Skin epidermis (tissue), 12 donors: ENCODE measurements at regions not wholly inside any gene's neighbourhood (a gene's known extent, or its start where the extent isn't known, plus 50 kb on each side); places are given as distances from the start of the nearest gene placed in this dataset.

ENCODE experiments used
- H3K27ac ChIP-seq, 21 experiments: fragments of 200-600 bp; sonication (generic) in 11 of 21; one replicate each; pipeline ENCODE4 v1.5.0; 2020; ENCODE audit warnings: mild to moderate bottlenecking in 3 of 21, inconsistent platforms in 2 of 21, moderate library complexity in 2 of 21
- H3K4me3 ChIP-seq, 7 experiments: fragments of 200-600 bp; sonication (generic) in 2 of 7; one replicate each; pipeline ENCODE4 v1.5.0; 2020; ENCODE audit warnings: inconsistent platforms in 2 of 7, mild to moderate bottlenecking in 2 of 7, moderate library complexity in 1 of 7

DNA sequence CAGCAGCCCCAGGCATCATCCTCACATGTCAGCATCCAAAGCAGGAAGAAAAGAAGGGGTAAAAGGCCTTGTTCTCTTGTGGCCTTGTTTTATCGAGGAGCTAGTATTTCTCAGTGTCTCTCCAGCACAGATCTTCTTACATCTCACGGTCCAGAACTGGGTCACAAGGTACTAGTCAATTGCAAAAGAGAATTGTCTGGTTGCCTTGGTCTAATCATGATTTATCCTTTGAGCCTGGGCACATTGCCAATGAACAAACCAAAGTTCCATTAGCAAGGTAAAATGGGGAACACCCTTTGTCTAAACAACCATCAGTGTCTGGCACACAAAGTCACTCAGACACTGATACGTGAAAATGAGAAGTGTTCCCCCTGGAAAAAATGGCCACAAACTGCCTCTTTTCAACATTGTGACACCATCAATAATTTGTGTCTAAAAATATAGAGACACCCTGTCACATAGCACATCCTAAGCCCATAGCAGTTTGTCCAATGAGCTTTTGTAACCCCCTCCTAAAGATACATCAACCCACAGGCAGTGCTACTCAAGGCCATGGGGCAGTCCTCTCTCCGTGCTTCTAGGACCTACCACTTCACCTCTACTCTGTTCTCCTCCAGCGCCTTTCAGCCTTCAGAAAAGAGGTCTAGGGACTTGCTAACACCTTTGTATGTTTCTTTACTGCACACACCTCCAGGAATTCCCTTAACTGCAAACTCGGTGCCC lies 534.4 kb downstream of the MID1IP1 start:
- no peak overlapping the region for H3K4me3 ChIP-seq

GRCh38 chrX:39336671-39337311 lies 535.5 kb downstream of the MID1IP1 start:
- Histone ChIP-seq H3K27ac (peak overlapping the region in 9 of 21 experiments; percentile 16 to 73 (median 48)), H3K4me3 (no peak overlapping the region)

More for the DNA sequence above, 534.4 kb downstream of the MID1IP1 start:
- H3K27ac ChIP-seq, result peak overlapping the region in 2 of 21 experiments; percentile 59 to 73

DNA sequence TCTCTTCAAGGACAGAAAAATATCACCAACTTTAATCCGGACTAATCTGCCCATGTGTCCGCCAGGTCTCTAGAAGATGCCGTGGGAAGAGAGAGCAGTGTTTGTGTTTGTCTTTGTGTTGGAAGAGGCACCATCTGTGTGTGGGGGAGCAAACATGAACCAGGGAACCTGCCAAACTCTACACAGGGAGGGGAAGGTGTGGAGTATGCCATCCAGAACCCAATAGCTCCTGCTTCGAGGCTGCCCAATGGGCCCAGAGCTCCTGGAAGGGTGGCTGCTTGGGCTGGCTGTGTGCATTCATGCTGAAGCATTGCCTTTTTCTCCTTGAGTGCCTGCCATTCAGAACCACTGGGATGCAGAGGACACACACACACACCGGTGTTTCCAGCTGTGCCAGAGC lies 536.2 kb downstream of the MID1IP1 start:
- Histone ChIP-seq H3K4me3 (no peak overlapping the region), H3K27ac (peak overlapping the region in 9 of 21 experiments; percentile 16 to 73 (median 48))

GRCh38 chrX:39338583-39338982 lies 537.3 kb downstream of the MID1IP1 start:
- H3K4me3 ChIP-seq, result no peak overlapping the region
- H3K27ac ChIP-seq, result no peak overlapping the region

DNA sequence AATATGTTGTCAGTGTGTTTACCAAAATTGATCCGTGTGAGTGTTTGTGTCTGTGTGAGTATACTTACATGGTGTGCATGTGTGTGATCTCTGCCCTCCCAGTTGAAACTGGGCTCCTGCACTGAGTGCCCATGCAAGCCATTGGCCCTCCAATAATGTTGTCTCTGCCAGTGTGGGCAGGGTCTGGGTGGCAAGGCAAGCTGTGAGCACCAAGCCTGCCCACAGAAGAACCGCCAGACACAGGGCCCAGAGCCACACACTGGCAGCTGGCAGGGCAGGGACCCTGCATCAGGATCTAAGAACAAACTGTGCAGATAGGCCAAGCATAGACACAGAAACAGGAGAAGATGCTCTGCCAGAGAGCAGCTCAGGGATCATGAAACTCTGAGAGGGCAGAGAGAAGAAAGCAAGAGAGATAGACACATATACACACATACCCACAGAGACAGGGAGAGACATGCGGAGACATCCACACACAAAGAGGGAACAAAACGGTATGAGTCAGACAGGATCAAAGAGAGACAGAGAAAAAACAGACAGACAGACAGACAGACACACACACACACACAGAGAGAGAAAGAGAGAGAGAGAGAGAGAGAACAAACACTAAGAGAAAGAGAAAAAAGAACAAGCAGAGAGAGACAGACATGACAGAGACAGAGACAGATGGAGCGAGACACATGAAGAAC lies 555.0 kb downstream of the MID1IP1 start:
- no peak overlapping the region for H3K27ac ChIP-seq
- no peak overlapping the region for H3K4me3 ChIP-seq

GRCh38 chrX:39360101-39360500 lies 558.8 kb downstream of the MID1IP1 start:
- Histone ChIP-seq H3K27ac (no peak overlapping the region), H3K4me3 (no peak overlapping the region)

DNA sequence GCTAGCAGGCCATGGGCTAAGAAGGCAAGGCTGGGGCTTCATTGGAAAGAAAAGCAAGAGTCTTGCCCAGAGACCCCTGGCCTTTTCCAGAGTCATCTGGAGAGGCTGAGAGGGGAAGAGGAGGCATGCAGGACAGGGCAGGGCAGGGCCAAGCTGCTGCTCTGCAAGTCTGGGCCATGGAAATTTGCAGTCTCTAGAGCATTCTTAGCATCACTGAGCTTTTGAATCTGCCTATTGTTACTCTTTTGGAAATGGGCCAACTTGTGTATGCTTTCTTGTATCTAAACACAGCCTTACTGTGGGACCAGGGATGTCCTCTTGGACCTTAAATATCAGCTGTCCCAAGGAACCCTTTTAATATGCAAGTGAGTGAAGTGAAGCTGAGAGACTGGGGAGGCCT lies 560.5 kb downstream of the MID1IP1 start:
- H3K4me3 ChIP-seq, result no peak overlapping the region
- H3K27ac ChIP-seq, result no peak overlapping the region

DNA sequence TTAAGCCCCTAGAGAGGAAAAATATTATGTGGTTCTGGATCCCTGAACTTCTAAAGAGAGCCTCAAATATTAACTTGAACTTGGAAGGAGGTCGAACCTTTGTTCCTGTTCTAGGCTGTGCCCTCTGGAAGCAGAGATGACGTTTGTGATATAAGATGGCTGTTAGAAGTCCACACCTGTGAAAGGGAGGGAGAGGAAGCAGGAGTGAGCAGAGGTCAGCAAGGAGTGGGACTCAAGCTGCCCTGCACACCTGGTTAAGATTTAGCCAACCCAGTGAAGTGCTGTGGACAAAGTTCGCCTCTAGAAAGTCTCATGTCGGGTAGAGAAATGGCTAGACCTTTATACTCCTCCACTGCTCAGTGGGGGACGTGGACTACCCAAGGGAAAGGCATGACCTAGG lies 566.2 kb downstream of the MID1IP1 start:
- Histone ChIP-seq H3K27ac (no peak overlapping the region), H3K4me3 (no peak overlapping the region)

GRCh38 chrX:39372115-39372514 lies 570.9 kb downstream of the MID1IP1 start:
- Histone ChIP-seq H3K4me3 (no peak overlapping the region), H3K27ac (no peak overlapping the region)

GRCh38 chrX:39377157-39377556 lies 575.9 kb downstream of the MID1IP1 start:
- Histone ChIP-seq H3K27ac (no peak overlapping the region), H3K4me3 (no peak overlapping the region)

DNA sequence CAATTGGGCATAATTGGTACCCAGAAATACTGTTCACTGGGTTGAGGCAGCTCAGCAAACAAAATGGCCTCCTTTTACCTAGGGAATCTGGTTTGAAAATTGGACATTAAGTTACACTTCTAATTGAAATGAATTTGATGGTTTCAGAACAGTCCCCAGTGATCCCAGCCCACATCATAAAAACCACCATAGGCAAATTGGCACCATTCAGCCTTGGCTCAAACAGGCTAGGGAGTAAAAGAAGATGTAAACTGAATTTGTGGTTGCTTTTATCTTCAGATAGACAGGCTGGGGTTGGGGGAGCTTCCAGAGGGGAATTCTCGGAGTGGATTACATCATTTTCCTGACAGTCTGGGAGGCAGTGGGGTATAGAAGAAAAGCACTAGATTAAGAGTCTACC lies 576.5 kb downstream of the MID1IP1 start:
- no peak overlapping the region for H3K4me3 ChIP-seq
- H3K27ac ChIP-seq, result no peak overlapping the region

GRCh38 chrX:39381422-39381821 lies 580.2 kb downstream of the MID1IP1 start:
- H3K4me3 ChIP-seq, result no peak overlapping the region
- H3K27ac ChIP-seq, result no peak overlapping the region

GRCh38 chrX:39384996-39385395 lies 583.7 kb downstream of the MID1IP1 start:
- Histone ChIP-seq H3K4me3 (no peak overlapping the region), H3K27ac (no peak overlapping the region)

- H3K27ac ChIP-seq, result no peak overlapping the region
- no peak overlapping the region for H3K4me3 ChIP-seq
Measured at GRCh38 chrX:39388730-39389129, 587.5 kb downstream of the MID1IP1 start.

DNA sequence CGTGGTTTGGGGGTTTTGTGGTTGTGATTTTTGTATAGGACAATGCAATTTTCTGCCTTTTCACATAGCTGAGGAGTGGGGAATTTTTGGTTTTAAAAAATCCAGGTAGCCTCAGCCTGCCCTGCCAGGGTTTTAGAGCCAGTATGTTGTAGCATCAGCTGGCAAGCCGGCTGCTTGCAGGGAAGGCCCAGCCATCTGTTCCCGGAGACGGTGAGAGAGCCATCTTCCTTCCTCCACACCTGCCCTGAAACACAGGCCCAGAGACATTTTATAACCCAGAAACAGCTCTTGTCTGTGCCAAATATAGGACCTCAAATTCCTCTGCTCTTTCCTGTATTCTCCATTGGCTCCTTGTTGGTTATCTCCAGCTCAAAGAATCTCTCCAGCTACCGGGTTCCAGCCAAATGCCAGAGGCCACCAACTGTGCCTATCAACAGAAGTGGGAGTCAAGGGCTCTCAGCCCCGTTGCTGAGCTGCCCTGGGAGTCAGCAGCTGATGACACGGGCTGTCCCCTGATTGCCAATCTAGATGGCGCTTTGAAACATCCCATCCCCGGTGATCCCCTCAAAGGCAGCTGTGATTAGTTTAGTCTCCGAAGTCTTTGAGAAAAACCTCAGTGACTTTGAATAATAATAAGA lies 595.2 kb downstream of the MID1IP1 start:
- Histone ChIP-seq H3K27ac (no peak overlapping the region), H3K4me3 (no peak overlapping the region)

GRCh38 chrX:39397561-39398199 lies 596.4 kb downstream of the MID1IP1 start:
- Histone ChIP-seq H3K27ac (no peak overlapping the region), H3K4me3 (no peak overlapping the region)

DNA sequence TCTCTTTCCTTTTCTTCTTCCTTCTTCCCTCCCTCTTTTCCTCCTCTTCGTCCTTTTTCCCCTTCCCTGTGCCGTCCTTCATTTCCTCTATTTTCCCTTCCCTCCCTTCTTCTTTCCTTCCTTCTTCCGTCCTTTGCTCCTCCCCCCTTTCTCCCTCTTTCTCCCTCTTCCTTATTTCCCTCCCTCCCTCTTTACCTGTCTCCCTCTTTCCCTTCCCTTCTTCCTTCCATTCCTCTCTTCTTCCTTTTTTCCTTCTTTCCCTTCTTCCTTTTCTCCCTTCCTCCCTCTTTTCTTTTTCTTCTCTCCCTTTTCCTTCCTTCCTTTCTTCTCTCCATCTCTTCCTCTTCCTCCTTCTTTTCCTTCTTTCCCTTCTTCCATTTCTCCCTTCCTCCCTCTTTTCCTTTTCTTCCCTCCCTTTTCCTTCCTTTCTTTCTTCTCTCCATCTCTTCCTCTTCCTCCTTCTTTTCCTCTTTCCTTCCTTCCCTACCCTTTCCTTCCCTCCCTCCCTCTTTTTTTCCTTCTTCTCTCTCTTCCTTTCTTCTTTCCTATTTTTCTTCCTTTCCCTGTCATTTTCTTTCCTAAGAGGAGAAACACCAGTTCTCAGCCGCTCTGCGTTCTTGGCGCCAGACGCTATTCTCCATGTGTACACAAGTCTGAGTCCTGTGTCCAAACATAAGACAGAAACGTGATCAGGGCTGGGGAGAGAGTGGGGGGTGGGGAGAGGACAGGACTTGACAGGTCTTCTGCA lies 597.1 kb downstream of the MID1IP1 start:
- no peak overlapping the region for H3K27ac ChIP-seq
- H3K4me3 ChIP-seq, result no peak overlapping the region

GRCh38 chrX:39398963-39399261 lies 597.7 kb downstream of the MID1IP1 start:
- H3K4me3 ChIP-seq, result no peak overlapping the region
- no peak overlapping the region for H3K27ac ChIP-seq

DNA sequence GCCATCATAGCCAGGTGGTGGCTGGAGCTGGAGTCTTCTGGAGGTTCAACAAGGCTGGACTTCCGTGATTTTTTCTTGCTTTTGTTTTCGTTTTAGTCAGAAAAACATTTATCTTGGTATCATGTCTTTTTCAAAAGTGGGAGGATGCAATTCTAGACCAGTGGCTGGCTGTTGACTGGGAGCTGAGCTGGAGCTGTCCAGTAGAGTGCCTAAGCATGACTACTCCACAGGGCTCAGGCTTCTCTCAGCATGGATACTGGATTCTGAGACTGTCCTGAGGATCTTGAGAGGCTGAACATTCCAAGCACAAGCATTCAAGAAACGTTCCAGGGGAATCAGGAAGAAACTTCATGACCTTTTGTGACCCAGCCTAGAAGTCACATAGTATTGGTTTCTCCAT lies 598.1 kb downstream of the MID1IP1 start:
- Histone ChIP-seq H3K27ac (no peak overlapping the region), H3K4me3 (no peak overlapping the region)
